ENCODE measurements at regions not wholly inside any gene's neighbourhood (a gene's known extent, or its start where the extent isn't known, plus 50 kb on each side); places are given as distances from the start of the nearest gene placed in this dataset.

GRCh38 chrX:42524379-42524778 is 253.6 kb downstream of the PPP1R2C start:
- DNase-seq (ENCODE audit: low read depth in 2 of 2), result no peak

DNA sequence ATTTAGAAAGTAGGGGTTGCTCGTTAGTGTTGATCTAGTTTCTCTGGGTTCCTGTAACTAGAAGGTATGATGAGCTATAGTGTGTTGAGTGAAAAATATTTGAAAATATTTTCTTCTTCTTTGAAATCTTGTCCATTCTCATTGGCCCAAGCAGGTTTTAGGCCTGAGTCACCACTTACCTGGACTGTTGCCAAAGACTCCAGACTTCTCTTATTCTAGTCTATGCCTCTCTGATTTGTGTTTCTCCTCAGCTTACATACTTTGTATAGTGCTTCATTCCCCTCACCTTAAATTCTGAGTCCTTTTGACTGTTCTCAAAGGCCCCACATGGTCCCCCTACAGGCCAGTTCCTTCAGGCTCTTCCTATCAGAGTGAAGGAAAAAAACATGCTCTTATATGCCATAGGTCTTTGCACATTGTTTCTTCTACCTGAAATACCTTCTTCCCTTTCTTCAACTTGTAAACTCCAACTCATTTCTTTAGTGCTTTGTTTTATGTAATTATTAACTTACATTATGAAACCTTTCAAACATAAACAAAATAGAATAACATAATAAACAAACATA is 258.2 kb downstream of the PPP1R2C start:
- no peak for DNase-seq (ENCODE audit: low read depth in 2 of 2)

DNA sequence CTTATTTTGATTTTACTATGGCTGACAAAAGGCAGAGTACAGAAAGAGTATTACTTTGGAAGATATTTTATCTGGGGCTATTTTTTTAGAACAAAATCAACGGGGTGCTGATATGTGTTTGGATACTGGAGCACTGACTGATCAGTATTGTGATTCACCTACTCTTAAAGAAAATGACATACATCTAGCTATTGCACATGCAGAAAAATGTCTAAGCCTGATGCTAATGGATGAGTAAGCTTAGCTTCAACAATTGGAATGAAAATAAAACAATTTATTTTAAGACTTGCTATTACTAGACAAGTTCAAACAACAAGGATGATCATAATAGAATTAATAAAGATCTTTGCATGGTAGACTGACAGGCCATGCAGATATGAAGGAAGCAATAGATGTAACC is 262.0 kb downstream of the PPP1R2C start:
- DNase-seq (ENCODE audit: low read depth in 2 of 2), result no peak

GRCh38 chrX:42505016-42505415 is 272.9 kb downstream of the PPP1R2C start:
- no peak for DNase-seq (ENCODE audit: low read depth in 2 of 2)

DNA sequence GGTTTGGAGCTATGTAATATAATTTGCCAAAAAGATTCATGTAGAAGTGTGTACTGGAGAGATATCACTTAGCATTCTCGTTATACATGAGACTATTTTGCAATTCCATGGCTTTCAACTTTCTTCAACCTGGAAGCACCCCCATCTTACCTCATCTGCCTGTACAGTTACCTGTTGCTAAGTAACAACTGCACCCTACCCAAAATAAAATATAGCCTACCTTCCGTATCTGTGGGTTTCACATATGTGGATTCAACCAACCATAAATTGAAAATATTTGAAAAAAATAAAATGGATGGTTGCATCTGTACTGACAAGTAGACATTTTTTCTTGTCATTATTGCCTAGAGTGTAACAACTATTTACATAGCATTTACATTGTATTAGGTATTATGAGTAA is 278.3 kb downstream of the PPP1R2C start:
- DNase-seq (ENCODE audit: low read depth in 2 of 2), result no peak

DNA sequence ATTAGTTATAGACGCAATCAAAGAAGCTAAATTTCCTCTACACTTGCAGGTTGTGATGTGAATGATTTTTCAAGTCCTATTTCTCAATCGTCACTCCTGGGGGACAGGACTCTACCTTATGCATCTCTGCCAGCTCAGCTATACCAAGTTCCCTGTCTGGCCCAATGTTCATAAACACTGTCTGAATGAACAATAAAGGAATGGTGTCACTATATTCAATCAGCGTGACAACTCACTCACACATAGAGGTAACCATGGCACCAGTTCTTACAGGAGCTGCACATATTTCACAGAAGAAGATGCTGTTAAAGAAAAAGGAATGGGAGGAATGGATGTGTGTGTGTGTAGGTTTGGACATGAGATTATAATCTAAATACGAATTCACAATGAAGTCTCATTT is 280.6 kb downstream of the PPP1R2C start:
- no peak for DNase-seq (ENCODE audit: low read depth in 2 of 2)

DNA sequence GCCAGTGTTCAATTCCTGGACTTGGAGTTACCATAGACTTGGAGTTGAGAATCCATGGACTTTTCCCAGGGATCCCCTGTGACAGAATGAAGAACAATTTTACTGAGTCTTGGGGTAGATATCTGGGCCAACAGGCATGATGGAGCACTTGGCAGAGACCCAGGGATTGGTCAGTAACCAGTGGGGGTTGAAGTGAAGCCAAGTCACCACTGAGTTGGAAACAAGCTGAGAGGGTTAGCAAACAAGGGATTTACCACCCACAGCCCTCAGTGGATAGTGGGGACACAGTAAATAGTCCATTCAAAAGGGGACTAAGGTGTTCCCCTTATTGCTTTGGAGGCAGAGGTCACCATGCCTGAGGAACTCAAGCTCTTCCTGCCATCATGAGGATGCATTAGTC is 281.7 kb downstream of the PPP1R2C start:
- no peak for DNase-seq (ENCODE audit: low read depth in 2 of 2)

DNA sequence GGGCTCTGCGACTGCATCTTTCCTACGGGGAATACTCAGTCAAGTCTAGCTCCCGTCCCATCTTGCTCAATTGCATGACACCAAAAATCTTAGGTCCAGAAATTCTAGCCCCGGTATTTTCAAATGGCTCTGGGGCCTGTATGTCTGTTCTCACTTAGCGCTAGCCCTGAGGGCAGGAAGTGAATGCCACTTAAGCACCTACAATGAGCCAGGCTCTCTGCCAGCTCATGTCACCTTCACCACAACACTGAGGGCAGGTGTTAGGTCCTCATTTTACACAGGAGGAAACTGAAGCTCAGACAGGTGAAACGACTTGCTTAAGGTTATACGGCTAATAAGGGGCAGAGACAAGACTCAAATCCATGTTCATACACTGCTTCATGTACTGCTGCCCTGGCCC is 282.8 kb downstream of the PPP1R2C start:
- DNase-seq (ENCODE audit: low read depth in 2 of 2), result no peak

DNA sequence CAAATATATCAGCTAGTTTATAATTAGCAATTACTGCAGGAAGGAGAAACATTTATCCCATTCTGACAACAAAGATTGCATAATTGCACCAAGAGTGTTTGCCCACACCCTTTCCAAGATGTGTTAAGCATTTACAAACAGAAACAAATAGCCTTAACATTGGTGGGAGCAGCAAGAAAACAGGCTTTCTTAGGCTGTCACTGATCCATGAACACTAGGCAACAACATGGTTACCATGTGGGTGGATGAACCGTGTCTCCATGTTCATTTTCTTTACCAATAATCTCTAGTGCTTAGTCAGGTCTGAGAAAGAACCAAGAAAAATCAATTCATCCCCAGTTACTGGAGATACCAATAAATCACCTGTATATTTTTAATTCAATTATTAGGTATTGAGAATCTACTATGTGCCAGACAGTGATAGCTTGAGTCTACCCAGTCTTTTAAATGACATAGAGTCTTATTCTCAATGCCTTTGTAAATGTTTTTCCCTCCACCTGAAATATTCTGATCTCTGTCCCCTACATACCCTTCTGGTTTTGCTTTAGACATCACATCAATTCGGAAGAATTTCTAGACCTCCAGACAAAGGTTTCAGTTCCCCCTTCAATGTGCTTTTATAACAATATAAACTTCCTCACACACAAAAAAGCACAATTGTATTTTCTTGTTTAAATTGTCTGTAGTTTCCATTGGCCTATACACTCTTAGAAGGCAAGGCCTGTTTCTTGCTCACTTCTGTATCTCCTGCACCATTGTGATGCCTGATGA is 286.6 kb downstream of the PPP1R2C start:
- no peak for DNase-seq (ENCODE audit: low read depth in 2 of 2)

- DNase-seq (ENCODE audit: low read depth in 2 of 2), result no peak
Measured at GRCh38 chrX:42490111-42490510, 287.9 kb downstream of the PPP1R2C start.

DNA sequence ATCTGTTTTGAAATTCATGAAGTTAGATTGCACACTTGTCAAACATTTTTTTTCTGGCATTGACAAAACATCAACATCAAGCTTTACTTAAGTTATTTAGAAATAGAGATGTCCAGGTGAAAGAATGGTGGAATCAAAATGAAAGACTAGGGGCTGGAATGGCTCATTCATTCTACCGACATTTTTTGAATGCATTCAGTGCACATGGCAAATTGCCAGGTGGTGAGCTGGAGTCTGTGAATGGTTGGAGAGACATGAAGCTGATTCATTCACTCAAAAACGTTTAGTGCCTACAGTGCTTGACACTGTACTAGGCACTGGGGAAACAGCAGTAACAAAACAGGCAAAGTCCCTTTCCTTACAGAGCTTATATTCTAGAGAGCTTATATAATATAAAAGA is 292.4 kb downstream of the PPP1R2C start:
- no peak for DNase-seq (ENCODE audit: low read depth in 2 of 2)

- DNase-seq (ENCODE audit: low read depth in 2 of 2), result no peak
Measured at GRCh38 chrX:42484233-42484632, 293.7 kb downstream of the PPP1R2C start.

- no peak for DNase-seq (ENCODE audit: low read depth in 2 of 2)
Measured at GRCh38 chrX:42477396-42477795, 300.6 kb downstream of the PPP1R2C start.

GRCh38 chrX:42472727-42473126 is 305.2 kb downstream of the PPP1R2C start:
- no peak for DNase-seq (ENCODE audit: low read depth in 2 of 2)

DNA sequence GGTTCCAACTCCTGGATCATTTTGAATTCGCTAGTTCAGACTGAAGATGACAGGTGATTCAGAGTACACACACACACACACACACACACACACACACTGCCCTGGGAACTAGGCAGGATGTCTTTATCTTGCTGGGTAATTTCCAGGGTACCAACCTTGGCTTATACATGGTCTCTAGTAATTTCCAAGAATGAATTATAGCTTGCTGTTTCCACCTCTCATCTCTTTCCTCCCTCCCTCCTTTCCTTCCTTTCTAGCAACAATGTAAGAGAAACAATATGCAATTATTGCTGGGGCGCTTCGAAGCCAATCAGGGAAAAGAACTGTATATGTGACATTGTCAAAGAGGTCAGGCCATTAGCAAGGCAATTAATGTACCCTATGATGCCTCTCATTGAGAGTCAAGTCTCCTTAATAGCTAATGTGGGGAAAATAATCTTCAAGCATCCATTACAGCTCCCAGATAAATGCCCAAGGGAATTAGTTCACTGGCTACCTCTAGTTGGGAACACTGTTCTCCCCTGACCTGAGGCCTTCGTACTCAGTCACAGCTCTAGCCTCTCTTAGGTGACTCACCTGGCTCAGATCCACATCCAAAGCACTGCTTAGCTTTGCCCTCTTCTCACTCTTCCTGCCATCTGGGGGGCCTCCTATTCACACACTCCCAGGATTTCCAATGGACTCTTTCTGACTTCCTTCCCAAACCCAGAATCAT is 311.5 kb downstream of the PPP1R2C start:
- DNase-seq (ENCODE audit: low read depth in 2 of 2), result no peak

GRCh38 chrX:42465821-42466220 is 312.1 kb downstream of the PPP1R2C start:
- DNase-seq (ENCODE audit: low read depth in 2 of 2), result no peak

- no peak for DNase-seq (ENCODE audit: low read depth in 2 of 2)
Measured at GRCh38 chrX:42463706-42464490, 314.1 kb downstream of the PPP1R2C start.

DNA sequence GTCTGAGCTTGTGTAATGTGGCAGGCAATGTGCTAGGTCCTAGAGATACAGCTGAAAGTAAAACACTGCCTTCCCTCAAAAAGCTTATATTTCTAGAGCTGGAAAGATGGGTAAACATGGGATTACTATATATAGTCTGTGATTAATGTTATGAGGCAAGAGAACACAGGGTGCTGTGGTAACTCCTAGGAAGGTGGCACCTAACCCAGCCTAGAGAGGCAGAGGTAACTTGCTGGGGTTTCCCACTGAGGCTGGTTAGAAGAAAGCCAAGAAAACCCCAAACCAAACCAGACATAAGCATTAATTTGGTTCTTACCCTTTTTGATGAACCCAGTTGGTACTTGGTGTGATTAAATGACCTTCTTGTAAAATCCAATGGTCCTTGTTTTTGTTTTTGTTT is 315.0 kb downstream of the PPP1R2C start:
- no peak for DNase-seq (ENCODE audit: low read depth in 2 of 2)

GRCh38 chrX:42460706-42461105 is 317.3 kb downstream of the PPP1R2C start:
- no peak for DNase-seq (ENCODE audit: low read depth in 2 of 2)

DNA sequence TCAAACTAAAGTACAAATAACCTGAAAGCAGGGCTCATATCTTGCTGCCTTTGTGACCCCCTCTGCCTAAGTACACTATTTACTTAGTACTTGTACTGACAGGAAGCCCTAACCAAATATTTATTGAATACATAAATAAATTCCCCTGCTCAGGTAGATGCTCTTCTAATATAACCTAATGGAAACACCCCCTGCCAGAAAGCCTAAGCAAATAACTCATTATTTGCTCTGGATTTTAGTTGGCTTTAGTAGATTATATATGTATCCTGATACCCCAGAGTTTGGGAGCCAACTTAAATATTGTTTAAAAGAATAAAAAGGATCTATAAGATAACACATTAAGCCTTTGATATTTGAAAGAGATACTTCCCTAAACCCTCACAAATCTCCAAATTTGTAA is 318.2 kb downstream of the PPP1R2C start:
- DNase-seq (ENCODE audit: low read depth in 2 of 2), result no peak

DNA sequence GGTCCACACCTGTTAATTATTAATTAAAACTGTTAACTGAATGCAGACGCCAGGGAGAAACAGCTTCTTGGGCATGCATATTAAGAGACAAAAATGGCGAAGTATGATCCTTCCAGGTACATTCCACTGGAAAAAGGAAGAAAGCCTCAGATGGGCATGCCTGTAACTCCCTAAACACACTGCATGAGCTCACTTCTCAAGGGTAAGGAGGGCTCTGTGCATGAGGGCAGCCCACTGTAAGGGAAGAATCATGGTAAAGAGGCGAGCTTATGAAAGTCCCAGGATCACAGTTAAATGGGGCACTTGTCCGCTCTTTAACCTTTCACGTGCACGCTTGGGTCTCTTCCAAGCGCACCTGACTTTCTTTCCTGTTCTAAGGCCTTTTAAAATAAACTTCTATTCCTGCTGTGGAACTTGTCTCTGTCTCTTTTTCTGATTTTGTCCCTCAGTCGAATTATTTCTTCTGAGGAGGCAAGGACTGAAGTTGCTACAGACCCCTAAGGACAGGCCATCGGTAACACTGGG is 321.7 kb downstream of the PPP1R2C start:
- no peak for DNase-seq (ENCODE audit: low read depth in 2 of 2)

- DNase-seq (ENCODE audit: low read depth in 2 of 2), result no peak
Measured at GRCh38 chrX:42450228-42450627, 327.7 kb downstream of the PPP1R2C start.
